OCI-LY7 (cell line): ENCODE measurements at regions not wholly inside any gene's neighbourhood (a gene's known extent, or its start where the extent isn't known, plus 50 kb on each side); places are given as distances from the start of the nearest gene placed in this dataset.

ENCODE experiments used
- BruUV-seq: library from RNA; stranded (reverse); fragments of 400-500 nt; replicated peaks from 2 replicates; lab custom pipeline; 2021; lab: Mats Ljungman, UMichigan
- CTCF ChIA-PET: fragments of 300-600 bp; sonication (Branson Sonifier 250); formaldehyde crosslinking; loops from one replicate; lab custom pipeline; 2022; ENCODE audit warnings: antibody characterized with exemption; ENCODE audit not compliant: unreplicated experiment; lab: Charles Lee
- POLR2A ChIA-PET: fragments of 300-600 bp; sonication (Branson Sonifier 250); formaldehyde crosslinking; loops from one replicate; lab custom pipeline; 2022; ENCODE audit warnings: antibody characterized with exemption; lab: Charles Lee
- DNase-seq: peaks from one replicate; pipeline ENCODE4 v3.0.0-alpha.2; 2015; ENCODE audit warnings: low spot score
- H2AFZ ChIP-seq: fragments of 200-600 bp; sonication (generic), shearing (Covaris generic); 2 replicates; pipeline ENCODE4 v1.6.1; 2014; ENCODE audit warnings: mild to moderate bottlenecking, antibody characterized with exemption, low read length, moderate library complexity
- H3K27ac ChIP-seq: fragments of 200-600 bp; sonication (generic); 2 replicates; pipeline ENCODE4 v1.5.1; 2014; ENCODE audit warnings: mixed run types, low read depth, mild to moderate bottlenecking, moderate library complexity, low read length, inconsistent platforms; ENCODE audit not compliant: poor library complexity, severe bottlenecking
- H3K36me3 ChIP-seq: fragments of 200-600 bp; sonication (generic); 2 replicates; pipeline ENCODE4 v1.6.1; 2014; ENCODE audit warnings: mild to moderate bottlenecking, antibody characterized with exemption, low read length, moderate library complexity, mixed read lengths; ENCODE audit not compliant: insufficient read depth
- H3K4me1 ChIP-seq: fragments of 200-600 bp; sonication (generic); 2 replicates; pipeline ENCODE4 v1.5.1; 2014; ENCODE audit warnings: mild to moderate bottlenecking, low read length; ENCODE audit not compliant: insufficient read depth, poor library complexity, severe bottlenecking
- H3K4me2 ChIP-seq: fragments of 200-600 bp; sonication (generic); 2 replicates; pipeline ENCODE4 v1.6.1; 2014; ENCODE audit warnings: mild to moderate bottlenecking, low read length
- H3K4me3 ChIP-seq: fragments of 200-600 bp; sonication (generic); 2 replicates; pipeline ENCODE4 v1.5.1; 2014; ENCODE audit warnings: mild to moderate bottlenecking, low read depth, low read length; ENCODE audit not compliant: poor library complexity, severe bottlenecking
- H3K79me2 ChIP-seq: fragments of 200-600 bp; sonication (generic); 2 replicates; pipeline ENCODE4 v1.6.1; 2016; ENCODE audit warnings: low read depth, mild to moderate bottlenecking, low read length, moderate library complexity, mixed read lengths; ENCODE audit not compliant: insufficient read depth
- H3K9me2 ChIP-seq: fragments of 200-600 bp; sonication (generic); 2 replicates; pipeline ENCODE4 v1.6.1; 2016; ENCODE audit warnings: mild to moderate bottlenecking, low read length, mixed read lengths; ENCODE audit not compliant: insufficient read depth
- H3K9me3 ChIP-seq: fragments of 200-600 bp; sonication (generic); 2 replicates; pipeline ENCODE4 v1.6.1; 2014; ENCODE audit warnings: mild to moderate bottlenecking, mixed run types, low read length, mixed read lengths
- H4K20me1 ChIP-seq: fragments of 200-600 bp; sonication (generic); 2 replicates; pipeline ENCODE4 v1.6.1; 2014; ENCODE audit warnings: mild to moderate bottlenecking, antibody characterized with exemption, low read length, moderate library complexity, mixed read lengths; ENCODE audit not compliant: insufficient read depth
- EZH2phosphoT487 ChIP-seq: fragments of 200-600 bp; sonication (generic); IDR thresholded peaks from 2 replicates; pipeline ENCODE4 v1.6.1; 2018; ENCODE audit warnings: low read depth, borderline replicate concordance, mild to moderate bottlenecking, mixed run types, antibody characterized with exemption, low read length, moderate library complexity, mixed read lengths
- intact Hi-C: fragments of 100-400 bp; cut with micrococcal nuclease; formaldehyde crosslinking; loops from one replicate; pipeline ENCODE4 v1.10.0; 2022; ENCODE audit not compliant: unreplicated experiment
- TF ChIP-seq, protein P1 (sequence below): fragments of 200-600 bp; sonication (generic); conservative IDR thresholded peaks from 2 replicates; pipeline ENCODE4 v1.5.1; 2014; ENCODE audit warnings: mild to moderate bottlenecking, antibody characterized with exemption, low read length, moderate library complexity, mixed read lengths

DNA sequence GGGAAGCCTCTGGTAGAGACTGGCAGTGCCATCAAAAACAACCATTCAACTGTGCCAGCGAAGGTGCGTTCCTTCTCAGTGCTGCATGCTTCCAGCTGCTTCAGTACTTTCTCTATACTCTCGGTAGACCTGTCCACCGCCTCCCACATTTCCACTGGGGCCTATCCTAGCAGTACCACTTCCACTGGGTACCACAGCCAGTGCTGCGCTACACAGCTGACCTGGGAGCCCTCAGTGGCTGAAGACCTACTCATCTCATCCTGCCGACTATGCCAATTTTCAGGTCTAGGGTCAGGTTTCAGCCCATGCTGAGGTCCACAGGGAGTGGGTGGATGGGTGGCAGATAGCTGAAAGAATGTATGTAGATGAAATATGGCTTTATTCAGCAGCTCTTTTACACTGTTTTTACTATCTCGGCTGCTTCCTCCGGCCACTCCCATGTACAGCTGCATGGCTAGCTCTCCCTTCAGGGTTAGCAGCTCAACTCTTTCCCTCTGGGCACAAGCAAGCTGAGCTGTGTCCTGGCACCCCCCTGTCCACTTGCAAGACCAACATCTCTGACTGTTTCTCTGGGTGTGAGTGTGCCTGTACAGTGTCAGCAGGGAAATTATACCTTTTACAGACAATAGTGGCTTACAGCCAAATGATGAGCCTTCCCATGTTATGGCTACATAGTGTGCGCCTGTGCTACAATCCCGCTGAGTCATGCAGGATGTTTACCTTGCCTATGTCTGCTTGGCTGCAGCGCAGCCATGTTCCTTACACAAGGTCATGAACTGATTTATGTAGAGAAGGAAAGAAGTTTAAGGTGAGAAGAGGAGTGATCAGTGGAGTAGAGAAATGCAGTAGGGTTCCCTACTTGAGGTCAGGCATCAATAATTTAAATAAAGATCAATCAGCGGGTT lies 125.7 kb upstream of the DDHD1 start:
- Histone ChIP-seq H2AFZ (no peak overlapping the region), H3K4me1 (no peaks in the 10 kb centered on the region), H4K20me1 (no peaks in the 10 kb centered on the region), H3K9me2 (no peaks in the 10 kb centered on the region), H3K27ac (no peak overlapping the region), H3K4me3 (no peak overlapping the region), H3K4me2 (no peak overlapping the region), H3K79me2 (no peaks in the 10 kb centered on the region), H3K9me3 (no peaks in the 10 kb centered on the region), H3K36me3 (no peaks in the 10 kb centered on the region)
- TF ChIP-seq, protein P1, sequence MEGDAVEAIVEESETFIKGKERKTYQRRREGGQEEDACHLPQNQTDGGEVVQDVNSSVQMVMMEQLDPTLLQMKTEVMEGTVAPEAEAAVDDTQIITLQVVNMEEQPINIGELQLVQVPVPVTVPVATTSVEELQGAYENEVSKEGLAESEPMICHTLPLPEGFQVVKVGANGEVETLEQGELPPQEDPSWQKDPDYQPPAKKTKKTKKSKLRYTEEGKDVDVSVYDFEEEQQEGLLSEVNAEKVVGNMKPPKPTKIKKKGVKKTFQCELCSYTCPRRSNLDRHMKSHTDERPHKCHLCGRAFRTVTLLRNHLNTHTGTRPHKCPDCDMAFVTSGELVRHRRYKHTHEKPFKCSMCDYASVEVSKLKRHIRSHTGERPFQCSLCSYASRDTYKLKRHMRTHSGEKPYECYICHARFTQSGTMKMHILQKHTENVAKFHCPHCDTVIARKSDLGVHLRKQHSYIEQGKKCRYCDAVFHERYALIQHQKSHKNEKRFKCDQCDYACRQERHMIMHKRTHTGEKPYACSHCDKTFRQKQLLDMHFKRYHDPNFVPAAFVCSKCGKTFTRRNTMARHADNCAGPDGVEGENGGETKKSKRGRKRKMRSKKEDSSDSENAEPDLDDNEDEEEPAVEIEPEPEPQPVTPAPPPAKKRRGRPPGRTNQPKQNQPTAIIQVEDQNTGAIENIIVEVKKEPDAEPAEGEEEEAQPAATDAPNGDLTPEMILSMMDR, result no peak
- no peak for TF ChIP-seq EZH2phosphoT487
- no TSS peak for BruUV-seq
- intact Hi-C loops, result no loop called here
- POLR2A ChIA-PET, result interaction anchor here (0.6 kb wide), 1 partner anchor 357 kb away, joined by 3 read pairs; no protein-coding TSS in a partner anchor
- peak; percentile 45 for DNase-seq
- CTCF ChIA-PET, result no interaction called here

DNA sequence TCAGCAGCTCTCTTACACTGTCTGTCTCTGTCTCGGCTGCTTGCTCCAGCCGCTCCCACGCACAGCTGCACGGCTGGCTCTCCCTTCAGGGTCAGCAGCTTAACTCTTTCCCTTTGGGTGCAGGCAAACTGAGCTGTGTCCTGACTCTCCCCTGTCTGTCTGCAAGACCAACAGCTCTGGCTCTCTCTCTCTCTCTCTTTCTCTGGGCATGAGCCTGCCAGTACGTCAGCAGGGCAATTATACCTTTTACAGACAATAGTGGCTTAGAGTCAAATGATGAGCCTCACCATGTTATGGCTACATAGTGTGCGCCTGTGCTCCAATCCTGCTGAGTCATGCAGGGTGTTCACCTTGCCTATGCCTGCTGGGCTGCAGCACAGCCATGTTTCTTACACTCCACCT lies 120.5 kb upstream of the DDHD1 start:
- no peaks in the 10 kb centered on the region for H4K20me1 ChIP-seq
- no peaks in the 10 kb centered on the region for H3K4me1 ChIP-seq
- no peaks in the 10 kb centered on the region for H3K9me2 ChIP-seq
- H3K4me3 ChIP-seq, result no peak overlapping the region
- H3K9me3 ChIP-seq, result no peaks in the 10 kb centered on the region
- DNase-seq, result peak; percentile 46
- no peak overlapping the region for H2AFZ ChIP-seq
- ChIA-PET POLR2A (interaction anchor here (0.6 kb wide), 2 partner anchors 206 to 578 kb away, joined by 4 read pairs; no protein-coding TSS in a partner anchor), CTCF (no interaction called here)
- H3K79me2 ChIP-seq, result no peaks in the 10 kb centered on the region
- H3K27ac ChIP-seq, result no peak overlapping the region
- no peak for TF ChIP-seq EZH2phosphoT487
- TF ChIP-seq, protein P1, result no peak
- H3K4me2 ChIP-seq, result no peak overlapping the region
- intact Hi-C loops, result no loop called here
- BruUV-seq, result no TSS peak
- no peaks in the 10 kb centered on the region for H3K36me3 ChIP-seq

DNA sequence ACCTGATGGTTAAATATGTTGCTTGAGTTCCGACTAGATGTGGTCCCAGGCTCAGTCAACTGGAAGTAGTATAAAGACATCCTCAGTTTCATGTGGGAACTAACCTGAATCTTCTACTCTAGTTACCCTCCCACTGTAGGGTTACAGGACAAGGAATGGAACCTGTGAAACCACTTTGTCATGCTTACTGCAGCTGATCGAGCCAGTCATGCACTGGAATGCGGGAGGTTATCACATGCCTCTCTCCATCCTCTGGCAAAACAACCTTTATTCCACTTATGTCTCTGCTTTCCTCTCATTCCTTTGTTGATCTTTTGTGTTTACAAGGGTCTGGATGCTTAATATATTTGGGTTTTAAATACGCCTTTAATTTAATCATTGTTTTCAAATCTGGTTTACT lies 111.9 kb upstream of the DDHD1 start:
- no peak for TF ChIP-seq EZH2phosphoT487
- TF ChIP-seq, protein P1, result no peak
- no peak for DNase-seq
- no TSS peak for BruUV-seq
- H3K79me2 ChIP-seq, result no peaks in the 10 kb centered on the region
- CTCF ChIA-PET, result no interaction called here
- intact Hi-C loops, result no loop called here
- no peak overlapping the region for H2AFZ ChIP-seq
- H4K20me1 ChIP-seq, result no peaks in the 10 kb centered on the region
- H3K9me2 ChIP-seq, result no peaks in the 10 kb centered on the region
- no peak overlapping the region for H3K27ac ChIP-seq
- POLR2A ChIA-PET, result no interaction called here
- H3K9me3 ChIP-seq, result no peaks in the 10 kb centered on the region
- H3K36me3 ChIP-seq, result no peaks in the 10 kb centered on the region
- no peak overlapping the region for H3K4me2 ChIP-seq
- no peak overlapping the region for H3K4me3 ChIP-seq
- no peaks in the 10 kb centered on the region for H3K4me1 ChIP-seq
